ENCODE measurements at regions not wholly inside any gene's neighbourhood (a gene's known extent, or its start where the extent isn't known, plus 50 kb on each side); places are given as distances from the start of the nearest gene placed in this dataset.

DNA sequence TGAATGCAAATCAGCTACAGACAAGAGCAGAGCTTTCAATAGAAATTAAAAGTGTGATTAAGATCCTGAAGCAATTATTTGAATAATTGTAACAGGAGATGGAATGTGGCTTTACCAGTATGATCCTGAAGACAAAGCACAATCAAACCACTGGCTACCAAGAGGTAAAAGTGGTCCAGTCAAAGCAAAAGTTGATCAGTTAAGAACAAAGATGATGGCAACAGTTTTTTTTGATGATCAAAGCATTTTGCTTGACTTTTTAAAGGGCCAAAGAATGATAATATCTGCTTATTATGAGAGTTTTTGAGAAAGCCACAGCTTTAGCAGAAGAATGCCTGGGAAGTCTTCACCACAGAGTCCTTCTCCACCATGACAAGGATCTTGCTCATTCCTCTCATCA, 409.2 kb downstream of the CSNK1G3 start:
- H3K4me2 ChIP-seq (replicated peaks; ENCODE audit: low read depth, low read length, poor library complexity, severe bottlenecking): no peak overlapping the region
- Mint-ChIP-seq H3K27ac (no peak overlapping the region), H3K4me3 (no peak overlapping the region), H3K27me3 (no peaks in the 10 kb centered on the region), H3K9me3 (ENCODE audit: insufficient read depth) (peaks cover 2% of the 10 kb centered on the region), H3K4me1 (peaks cover 5% of the 10 kb centered on the region)
- intact Hi-C loops (cut with micrococcal nuclease): no loop called here
- H3K27ac ChIP-seq (ENCODE audit: low read length in 2 of 2): no peak overlapping the region
- no peak overlapping the region for H2AFZ ChIP-seq (ENCODE audit: insufficient read depth, low read depth, low read length, poor library complexity, severe bottlenecking)
- no peaks in the 10 kb centered on the region for H3K4me1 ChIP-seq (ENCODE audit: control insufficient read depth in 2 of 2, insufficient read depth in 2 of 2, low read length in 2 of 2)
- CTCF ChIA-PET: no interaction called here
- POLR2A ChIA-PET: no interaction called here
- H3K4me3 ChIP-seq (ENCODE audit: control extremely low read depth in 1 of 5, extremely low read depth in 1 of 5, insufficient read depth in 1 of 5, low read depth in 2 of 5, low read length in 4 of 5): no peak overlapping the region
- H4K20me1 ChIP-seq (ENCODE audit: control insufficient read depth, insufficient read depth, low read length, poor library complexity, severe bottlenecking): no peaks in the 10 kb centered on the region
- TF ChIP-seq, protein P1, sequence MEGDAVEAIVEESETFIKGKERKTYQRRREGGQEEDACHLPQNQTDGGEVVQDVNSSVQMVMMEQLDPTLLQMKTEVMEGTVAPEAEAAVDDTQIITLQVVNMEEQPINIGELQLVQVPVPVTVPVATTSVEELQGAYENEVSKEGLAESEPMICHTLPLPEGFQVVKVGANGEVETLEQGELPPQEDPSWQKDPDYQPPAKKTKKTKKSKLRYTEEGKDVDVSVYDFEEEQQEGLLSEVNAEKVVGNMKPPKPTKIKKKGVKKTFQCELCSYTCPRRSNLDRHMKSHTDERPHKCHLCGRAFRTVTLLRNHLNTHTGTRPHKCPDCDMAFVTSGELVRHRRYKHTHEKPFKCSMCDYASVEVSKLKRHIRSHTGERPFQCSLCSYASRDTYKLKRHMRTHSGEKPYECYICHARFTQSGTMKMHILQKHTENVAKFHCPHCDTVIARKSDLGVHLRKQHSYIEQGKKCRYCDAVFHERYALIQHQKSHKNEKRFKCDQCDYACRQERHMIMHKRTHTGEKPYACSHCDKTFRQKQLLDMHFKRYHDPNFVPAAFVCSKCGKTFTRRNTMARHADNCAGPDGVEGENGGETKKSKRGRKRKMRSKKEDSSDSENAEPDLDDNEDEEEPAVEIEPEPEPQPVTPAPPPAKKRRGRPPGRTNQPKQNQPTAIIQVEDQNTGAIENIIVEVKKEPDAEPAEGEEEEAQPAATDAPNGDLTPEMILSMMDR (IDR thresholded peaks at IDR 0.05): no peak
- TF ChIP-seq EZH2 (IDR thresholded peaks at IDR 0.05; ENCODE audit: borderline replicate concordance, insufficient read depth, low read depth, low read length, poor library complexity, severe bottlenecking): no peak
- H3K27me3 ChIP-seq (replicated peaks in 1 of 4; ENCODE audit: control extremely low read depth in 1 of 4, control insufficient read depth in 3 of 4, insufficient read depth in 4 of 4, low read length in 3 of 4): peaks cover 0 to 3% (median 0%) of the 10 kb centered on the region in 4 experiments
- no peaks in the 10 kb centered on the region for H3K9me3 ChIP-seq (ENCODE audit: control extremely low read depth in 1 of 3, control insufficient read depth in 2 of 3, insufficient read depth in 1 of 3, low read length in 2 of 3)
- DNase-seq (no peak), ATAC-seq (ENCODE audit: low read depth) (no peak)
- H3K9ac ChIP-seq (ENCODE audit: low read length): no peak overlapping the region
- no peaks in the 10 kb centered on the region for H3K36me3 ChIP-seq (replicated peaks in 1 of 2; ENCODE audit: control extremely low read depth in 1 of 2, control insufficient read depth in 1 of 2, extremely low read depth in 1 of 2, insufficient read depth in 2 of 2, low read length in 1 of 2)
- no peaks in the 10 kb centered on the region for H3K79me2 ChIP-seq (ENCODE audit: control insufficient read depth, insufficient read depth, low read length)

DNA sequence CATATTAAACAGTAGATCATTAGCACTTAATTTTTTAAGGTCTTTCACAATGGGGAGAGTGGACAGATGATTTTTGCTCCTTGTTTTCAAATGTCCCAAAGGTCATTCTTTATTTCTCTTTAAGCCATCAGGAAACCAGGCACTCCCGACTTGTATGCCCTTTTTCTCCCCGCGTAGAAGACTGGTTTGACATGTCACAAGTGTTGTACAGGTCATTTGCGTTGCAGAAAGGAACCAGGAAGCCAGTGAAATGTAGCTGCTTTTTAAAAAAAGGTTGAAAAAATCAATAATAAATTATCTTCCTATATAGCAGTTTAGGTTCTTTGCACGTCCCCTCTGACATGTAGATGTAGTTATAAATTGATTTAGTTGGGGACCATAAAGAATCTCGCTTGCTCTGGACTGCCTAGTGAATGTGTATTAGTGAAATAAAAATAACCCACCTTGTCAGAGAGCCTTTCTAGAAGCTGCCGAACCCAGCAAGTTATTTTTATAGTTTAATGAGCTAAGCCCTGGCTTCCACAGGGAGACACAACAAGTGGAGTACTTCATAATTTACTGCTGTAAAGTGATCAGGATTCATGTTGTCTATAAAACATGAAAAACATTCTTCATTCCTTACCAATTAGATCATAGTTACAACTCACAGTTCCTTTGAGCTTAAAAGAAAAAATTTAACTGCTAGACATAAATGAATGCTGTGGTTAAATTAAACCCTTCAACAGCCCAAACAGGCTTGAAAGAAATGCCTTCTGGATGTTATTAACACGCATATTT, 404.6 kb downstream of the CSNK1G3 start:
- Histone ChIP-seq H4K20me1 (ENCODE audit: control insufficient read depth, insufficient read depth, low read length, poor library complexity, severe bottlenecking) (no peaks in the 10 kb centered on the region), H3K9me3 (ENCODE audit: control extremely low read depth in 1 of 3, control insufficient read depth in 2 of 3, insufficient read depth in 1 of 3, low read length in 2 of 3) (peaks cover 0 to 6% (median 0%) of the 10 kb centered on the region in 3 donors), H3K4me1 (ENCODE audit: control insufficient read depth in 2 of 2, insufficient read depth in 2 of 2, low read length in 2 of 2) (no peaks in the 10 kb centered on the region), H2AFZ (ENCODE audit: insufficient read depth, low read depth, low read length, poor library complexity, severe bottlenecking) (no peak overlapping the region), H3K9ac (ENCODE audit: low read length) (no peak overlapping the region), H3K36me3 (replicated peaks in 1 of 2; ENCODE audit: control extremely low read depth in 1 of 2, control insufficient read depth in 1 of 2, extremely low read depth in 1 of 2, insufficient read depth in 2 of 2, low read length in 1 of 2) (no peaks in the 10 kb centered on the region), H3K27ac (ENCODE audit: low read length in 2 of 2) (no peak overlapping the region), H3K4me3 (ENCODE audit: control extremely low read depth in 1 of 5, extremely low read depth in 1 of 5, insufficient read depth in 1 of 5, low read depth in 2 of 5, low read length in 4 of 5) (no peak overlapping the region), H3K4me2 (replicated peaks; ENCODE audit: low read depth, low read length, poor library complexity, severe bottlenecking) (no peak overlapping the region), H3K27me3 (replicated peaks in 1 of 4; ENCODE audit: control extremely low read depth in 1 of 4, control insufficient read depth in 3 of 4, insufficient read depth in 4 of 4, low read length in 3 of 4) (no peaks in the 10 kb centered on the region), H3K79me2 (ENCODE audit: control insufficient read depth, insufficient read depth, low read length) (no peaks in the 10 kb centered on the region)
- ATAC-seq (ENCODE audit: low read depth): no peak
- WGBS (ENCODE audit: insufficient coverage): 86% methylated on average over 1 of the region's 8 CpGs
- ChIA-PET CTCF (no interaction called here), POLR2A (no interaction called here)
- no peak for DNase-seq
- intact Hi-C loops (cut with micrococcal nuclease): no loop called here
- Mint-ChIP-seq H3K27me3 (no peaks in the 10 kb centered on the region), H3K27ac (no peak overlapping the region), H3K9me3 (ENCODE audit: insufficient read depth) (peaks cover 5% of the 10 kb centered on the region), H3K4me3 (no peak overlapping the region), H3K4me1 (peaks cover 5% of the 10 kb centered on the region)
- TF ChIP-seq, protein P1 (IDR thresholded peaks at IDR 0.05): no peak
- TF ChIP-seq EZH2 (IDR thresholded peaks at IDR 0.05; ENCODE audit: borderline replicate concordance, insufficient read depth, low read depth, low read length, poor library complexity, severe bottlenecking): no peak
